HG03469 (cell line): ENCODE measurements at regions not wholly inside any gene's neighbourhood (a gene's known extent, or its start where the extent isn't known, plus 50 kb on each side); places are given as distances from the start of the nearest gene placed in this dataset.
"Not testable (repeated sequence)": the region's sequence is repeated elsewhere in the genome, so short reads cannot be mapped to it uniquely, and the experiment has no call there.

Experiments used
- ATAC-seq: cut with Tn5 transposase; IDR thresholded peaks from one replicate; pipeline ENCODE4 v1.9.1; 2021; ENCODE audit warnings: mild to moderate bottlenecking, moderate library complexity, moderate number of reproducible peaks; ENCODE audit not compliant: unreplicated experiment

DNA sequence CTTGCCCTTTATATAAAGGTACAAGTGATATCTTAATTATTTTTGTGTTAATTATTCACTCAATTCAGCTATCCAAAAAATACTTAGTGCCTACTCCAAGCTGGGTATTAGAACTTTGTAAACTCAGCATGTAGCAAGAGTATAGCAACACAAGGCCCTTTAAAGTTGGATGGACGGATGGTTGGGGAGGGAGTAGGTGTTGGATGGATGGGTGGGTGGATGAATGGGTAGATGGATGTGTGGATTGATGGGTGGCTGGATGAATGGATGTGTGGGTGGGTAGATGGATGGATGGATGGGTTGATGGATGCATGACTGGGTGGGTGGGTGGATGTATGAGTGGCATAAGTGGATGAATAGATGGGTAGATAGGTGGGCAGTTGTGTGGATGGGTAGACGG, 211.5 kb downstream of the BANP start:
- not testable (repeated sequence) for ATAC-seq

DNA sequence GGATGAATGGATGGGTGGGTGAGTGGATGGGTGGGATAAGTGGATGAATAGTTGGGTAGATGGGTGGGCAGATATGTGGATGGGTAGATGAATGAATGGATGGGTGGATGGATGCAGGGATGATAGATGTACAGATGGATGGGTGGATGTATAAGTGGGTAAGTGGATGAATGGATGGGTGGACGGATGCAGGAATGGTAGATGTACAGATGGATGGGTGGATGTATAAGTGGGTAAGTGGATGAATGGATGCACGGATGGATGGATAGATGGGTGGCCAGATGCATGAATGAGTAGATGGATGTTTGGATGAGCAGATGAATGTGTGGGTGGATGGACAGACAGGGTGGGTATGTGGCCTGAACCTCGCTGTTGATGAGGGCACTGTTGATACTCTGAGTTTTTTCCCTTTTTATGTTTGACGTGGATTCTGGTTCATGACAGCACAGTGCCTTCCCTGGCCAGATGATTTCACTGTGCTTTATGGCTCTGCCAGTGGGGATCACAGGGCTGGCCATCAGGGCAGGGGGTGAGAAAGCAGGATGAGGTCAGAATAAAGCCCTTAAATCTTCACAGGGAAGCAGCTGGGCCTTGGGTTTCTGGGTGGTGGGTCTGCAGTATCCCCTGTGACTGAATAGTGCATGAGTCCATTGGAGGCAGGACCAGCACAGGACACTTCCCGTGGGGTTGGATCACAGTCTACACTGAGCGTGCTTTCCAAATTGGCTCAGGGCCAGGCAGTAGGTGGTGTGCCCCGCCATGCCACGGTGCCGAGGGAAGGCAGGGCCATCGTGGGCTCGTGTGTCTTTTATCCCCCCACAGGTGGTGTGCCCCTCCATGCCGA, 213.2 kb downstream of the BANP start:
- not testable (repeated sequence) for ATAC-seq

GRCh38 chr16:88165040-88165544, 213.9 kb downstream of the BANP start:
- not testable (repeated sequence) for ATAC-seq

DNA sequence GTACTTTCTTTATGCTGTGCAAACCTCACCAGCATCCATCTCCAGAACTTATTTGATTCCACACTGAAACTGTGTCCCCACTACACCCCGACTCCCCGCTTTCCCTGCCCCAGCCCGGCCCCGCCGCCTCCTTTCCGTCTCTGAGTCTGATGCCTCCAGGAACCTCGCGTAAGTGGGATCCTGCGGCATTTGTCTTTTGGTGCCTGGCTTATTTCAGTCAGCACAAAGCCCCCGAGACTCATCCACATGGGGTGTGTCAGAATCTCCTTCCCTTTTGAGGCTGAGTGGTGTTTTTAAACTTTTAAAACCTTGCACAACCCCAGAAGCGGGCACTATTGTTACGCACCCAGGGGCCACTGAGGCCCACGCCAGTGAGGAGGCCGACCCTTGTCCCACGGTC, 214.4 kb downstream of the BANP start:
- not testable (repeated sequence) for ATAC-seq

GRCh38 chr16:88166209-88166773, 215.1 kb downstream of the BANP start:
- not testable (repeated sequence) for ATAC-seq

GRCh38 chr16:88167798-88168556, 214.8 kb upstream of the ZNF469 start:
- not testable (repeated sequence) for ATAC-seq

DNA sequence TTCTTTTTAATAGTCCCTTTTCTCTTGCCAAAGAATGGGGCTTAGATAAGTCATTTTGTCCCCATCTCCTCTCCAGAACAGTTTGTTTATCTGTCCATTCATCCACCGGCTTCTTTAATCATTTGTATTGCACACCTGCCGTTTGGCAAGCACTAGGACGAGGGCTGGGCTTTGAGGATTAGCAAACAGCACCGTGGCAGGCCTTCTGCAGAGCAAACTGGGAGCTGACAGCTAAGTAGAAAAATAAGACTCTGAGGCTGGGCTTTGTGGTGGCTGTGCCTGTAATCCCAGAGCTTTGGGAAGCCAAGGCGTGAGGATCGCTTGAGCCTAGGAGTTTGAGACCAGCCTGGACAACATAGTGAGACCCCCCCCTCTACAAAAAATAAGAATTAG, 214.2 kb upstream of the ZNF469 start:
- not testable (repeated sequence) for ATAC-seq

- not testable (repeated sequence) for ATAC-seq
Observed at GRCh38 chr16:88169136-88169830, 213.5 kb upstream of the ZNF469 start.

DNA sequence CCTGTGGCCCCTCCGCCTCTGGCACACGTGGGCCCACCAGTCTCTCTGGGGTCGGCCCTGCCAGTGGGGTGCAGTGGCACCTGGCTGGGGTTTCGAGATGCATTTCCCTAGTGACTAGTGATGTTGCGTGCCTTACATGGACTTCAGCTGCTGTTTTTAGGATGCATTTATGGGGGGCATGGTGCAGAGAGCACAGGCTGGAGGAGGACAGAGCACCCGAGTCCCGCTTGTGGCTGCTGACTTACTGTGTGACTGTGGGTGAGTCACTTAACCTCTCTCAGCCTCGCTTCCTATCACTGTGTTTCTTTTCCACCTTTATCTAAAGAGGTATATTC, 213.0 kb upstream of the ZNF469 start:
- not testable (repeated sequence) for ATAC-seq

DNA sequence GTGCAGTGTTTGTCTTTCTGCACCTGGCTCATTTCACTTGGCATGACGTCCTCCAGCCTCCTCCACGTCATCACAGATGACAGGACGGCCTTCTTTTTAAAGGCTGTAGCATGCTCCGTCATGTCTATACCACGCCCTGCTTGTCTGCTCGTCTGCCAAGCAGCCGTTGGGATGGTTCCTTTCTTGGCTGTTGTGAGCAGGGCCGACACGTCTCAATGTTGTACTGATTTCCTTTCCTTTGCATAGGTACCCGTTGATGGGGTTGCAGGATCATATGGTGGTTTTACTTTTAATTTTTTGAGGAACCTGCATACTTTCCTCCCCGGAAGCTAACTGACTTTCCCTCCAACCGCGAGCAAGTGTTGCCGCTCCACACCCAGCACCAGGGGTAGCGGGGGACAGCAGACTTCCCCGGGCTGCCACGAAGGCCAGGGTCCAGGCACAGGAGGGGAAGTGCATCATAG, 212.2 kb upstream of the ZNF469 start:
- ATAC-seq, result no peak

DNA sequence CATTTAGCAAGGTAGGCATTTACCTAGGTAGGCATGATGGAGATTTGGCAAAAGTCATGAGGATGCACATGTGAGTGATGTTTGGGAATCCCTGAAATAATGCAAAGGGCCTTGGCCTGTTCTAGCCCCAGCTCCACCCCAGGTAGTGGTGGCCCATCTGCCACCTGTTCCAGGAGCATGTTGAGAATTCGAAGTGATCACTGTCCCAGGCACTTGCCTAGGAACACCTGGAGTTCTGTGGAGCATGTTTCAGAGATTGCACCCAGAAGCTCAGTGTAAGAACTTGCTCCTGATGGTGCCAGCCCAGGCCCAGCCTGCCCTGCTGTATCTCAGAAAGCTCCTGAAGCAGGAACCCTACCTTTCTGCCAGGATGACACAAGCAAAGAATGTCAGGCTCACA, 211.6 kb upstream of the ZNF469 start:
- not testable (repeated sequence) for ATAC-seq

DNA sequence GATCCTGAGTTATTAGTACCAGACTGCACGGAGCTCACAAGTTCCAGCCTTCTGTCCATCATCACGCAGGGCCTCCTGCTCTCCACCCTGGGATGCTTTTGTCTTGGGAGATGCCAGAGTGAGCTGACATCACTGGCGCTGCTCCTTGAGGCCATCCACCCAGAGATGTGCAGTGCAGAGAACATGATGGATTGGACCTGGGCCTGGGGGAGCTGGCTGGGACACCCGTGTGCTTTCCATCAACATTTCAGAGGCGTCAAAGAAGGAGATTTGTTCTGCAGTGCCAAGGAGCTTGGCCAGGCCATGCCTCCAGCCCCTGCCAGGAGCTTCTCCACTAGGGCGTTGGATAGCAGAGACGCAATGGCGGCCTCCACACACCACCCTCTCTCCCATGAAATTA, 206.6 kb upstream of the ZNF469 start:
- ATAC-seq, result not testable (repeated sequence)

GRCh38 chr16:88176591-88177180, 206.1 kb upstream of the ZNF469 start:
- not testable (repeated sequence) for ATAC-seq

DNA sequence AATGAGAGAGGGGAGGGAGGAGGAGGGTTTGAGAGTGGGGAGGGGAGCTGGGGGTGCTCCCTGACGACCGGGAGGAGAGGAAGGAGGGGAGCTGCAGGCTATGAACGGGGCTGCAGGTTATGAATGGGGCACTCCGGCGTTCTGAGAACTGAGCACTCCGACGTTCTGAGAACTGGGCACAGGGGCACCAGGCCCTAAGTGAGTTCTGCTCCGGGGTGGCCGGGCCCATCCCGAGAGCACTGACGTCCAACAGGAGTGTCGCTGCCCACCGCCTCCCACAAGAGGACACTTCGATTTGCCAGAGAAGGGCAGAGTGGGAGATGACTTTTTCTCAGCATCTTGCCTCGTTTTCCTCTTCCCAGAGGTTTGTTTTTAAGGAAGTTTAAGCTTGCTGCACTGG, 204.5 kb upstream of the ZNF469 start:
- ATAC-seq, result not testable (repeated sequence)

DNA sequence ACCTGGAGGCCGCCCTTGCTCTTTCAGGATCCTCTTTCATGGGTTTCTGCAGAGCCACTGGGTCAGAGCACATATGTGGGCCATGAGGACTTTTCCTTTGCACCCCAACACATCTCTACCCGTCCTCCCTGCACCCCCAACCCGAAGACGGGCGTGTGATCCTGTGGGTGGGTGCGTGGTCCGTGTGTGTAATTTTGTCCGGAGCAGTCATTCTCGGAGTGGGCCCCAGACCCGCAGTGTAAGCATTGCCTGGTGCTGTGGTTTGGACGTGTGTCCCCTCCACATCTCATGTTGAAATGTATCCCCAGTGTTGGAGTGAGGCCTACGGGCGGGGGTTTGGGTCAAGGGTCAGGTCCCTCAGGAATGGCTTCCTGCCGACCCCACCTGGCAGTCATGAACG, 203.9 kb upstream of the ZNF469 start:
- not testable (repeated sequence) for ATAC-seq

GRCh38 chr16:88182967-88183881, 199.5 kb upstream of the ZNF469 start:
- ATAC-seq, result not testable (repeated sequence)

DNA sequence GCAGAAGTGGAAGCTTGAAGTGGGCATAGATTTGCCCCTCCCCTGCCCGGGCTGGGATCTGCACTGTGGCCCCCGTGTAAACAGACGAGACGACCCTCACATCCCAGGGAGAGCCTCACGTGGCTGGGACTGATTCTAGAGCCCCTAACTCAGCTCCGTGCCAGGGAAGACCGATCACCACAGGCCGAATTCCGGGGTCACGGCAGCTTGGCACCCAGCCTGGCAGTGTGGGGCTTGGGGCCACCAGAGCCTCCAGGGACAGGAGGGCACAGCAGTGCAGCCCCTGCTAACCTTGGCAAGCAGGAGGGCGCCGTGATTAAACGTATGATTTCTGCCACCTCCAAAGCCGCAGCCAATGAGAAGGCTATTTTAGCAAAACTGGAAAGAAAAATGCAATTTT, 198.7 kb upstream of the ZNF469 start:
- not testable (repeated sequence) for ATAC-seq

- ATAC-seq, result not testable (repeated sequence)
Observed at GRCh38 chr16:88184566-88185355, 198.0 kb upstream of the ZNF469 start.
